ENCODE measurements at regions not wholly inside any gene's neighbourhood (a gene's known extent, or its start where the extent isn't known, plus 50 kb on each side); places are given as distances from the start of the nearest gene placed in this dataset.

- TF ChIP-seq CTCF (IDR thresholded peaks at IDR 0.05 in 4 of 5, conservative IDR thresholded peaks at IDR 0.05 in 1 of 5) (peak; percentile 40 to 66 (median 47)), POLR2A (IDR thresholded peaks at IDR 0.05) (no peak)
Measured at GRCh38 chr6:163711615-163712565, 297.4 kb downstream of the QKI start.

Measured in gastrocnemius medialis (tissue), 4 donors.